ENCODE measurements at regions not wholly inside any gene's neighbourhood (a gene's known extent, or its start where the extent isn't known, plus 50 kb on each side); places are given as distances from the start of the nearest gene placed in this dataset.

Small RNA genes lying in the stretch of these regions (small RNA-seq; reads per million reads assigned to genes)
- gene AC100757.2, result 0 reads per million in 4 donors
